ENCODE measurements at regions not wholly inside any gene's neighbourhood (a gene's known extent, or its start where the extent isn't known, plus 50 kb on each side); places are given as distances from the start of the nearest gene placed in this dataset.
A peak's percentile ranks its signal among the peaks of the same experiment; 100 is the strongest.

DNA sequence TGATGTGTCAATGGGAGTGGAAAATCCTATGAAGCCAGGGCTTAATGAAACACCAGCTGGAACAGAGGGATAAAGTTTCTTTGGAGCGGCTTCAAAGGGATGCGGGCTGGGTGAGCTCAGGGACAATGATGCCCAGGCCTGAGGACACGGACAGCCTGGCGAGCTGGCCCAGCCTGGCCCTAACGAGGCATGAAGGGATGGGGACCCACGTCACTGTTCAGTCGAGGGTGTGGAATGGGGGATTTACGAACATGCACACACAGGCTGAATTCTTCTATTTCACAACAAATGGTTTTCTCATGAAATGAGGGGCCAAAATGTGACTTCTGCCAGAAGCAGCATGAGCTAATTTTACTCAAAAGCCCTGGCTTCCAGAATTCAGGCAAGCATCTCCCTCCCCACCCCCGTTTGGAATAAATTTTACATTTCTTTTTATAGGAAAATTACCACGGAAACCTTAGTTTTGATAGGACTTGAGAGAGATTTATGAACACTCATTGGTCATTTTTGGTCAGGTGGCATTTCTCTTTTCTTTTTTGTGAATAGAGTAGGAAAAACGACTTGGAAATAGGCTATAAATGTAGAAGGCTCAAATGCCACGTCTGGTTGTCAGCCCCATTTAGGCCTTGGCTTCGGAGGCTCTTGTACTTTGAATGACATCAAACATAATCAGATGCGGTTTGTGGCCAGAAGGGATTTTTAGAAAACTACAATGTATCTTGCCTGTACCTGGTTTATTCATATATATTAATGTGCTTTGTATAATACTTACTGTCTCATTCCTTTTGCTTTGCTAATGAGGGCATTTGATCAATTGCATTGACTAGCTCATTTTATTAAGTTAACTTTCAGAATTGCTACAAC is 893.8 kb upstream of the CELF4 start:
- peak in 1 of 3 donors; percentile 39 for DNase-seq
- no peaks in the 10 kb centered on the region for H3K36me3 ChIP-seq (ENCODE audit: control insufficient read depth in 4 of 4, insufficient read depth in 4 of 4, low read length in 3 of 4)
- no peak overlapping the region for H3K27ac ChIP-seq (ENCODE audit: insufficient read depth in 1 of 2, low read depth in 1 of 2, low read length in 2 of 2, poor library complexity in 1 of 2, severe bottlenecking in 2 of 2)
- no peaks in the 10 kb centered on the region for H3K27me3 ChIP-seq (replicated peaks in 2 of 5; ENCODE audit: control insufficient read depth in 4 of 5, insufficient read depth in 5 of 5, low read length in 4 of 5)
- no peaks in the 10 kb centered on the region for H3K9me3 ChIP-seq (ENCODE audit: control extremely low read depth in 1 of 5, control insufficient read depth in 4 of 5, insufficient read depth in 2 of 5, low read depth in 1 of 5, low read length in 4 of 5)
- H3K4me3 ChIP-seq (ENCODE audit: control insufficient read depth in 1 of 7, extremely low read depth in 1 of 7, insufficient read depth in 4 of 7, low read depth in 2 of 7, low read length in 6 of 7): no peak overlapping the region
- 89% methylated on average over 8 of the region's 14 CpGs for WGBS (ENCODE audit: insufficient coverage)
- POLR2A ChIA-PET: no interaction called here
- no peaks in the 10 kb centered on the region for H3K4me1 ChIP-seq (ENCODE audit: control extremely low read depth in 1 of 4, control insufficient read depth in 4 of 4, insufficient read depth in 4 of 4, low read length in 3 of 4)
- CTCF ChIA-PET: no interaction called here

DNA sequence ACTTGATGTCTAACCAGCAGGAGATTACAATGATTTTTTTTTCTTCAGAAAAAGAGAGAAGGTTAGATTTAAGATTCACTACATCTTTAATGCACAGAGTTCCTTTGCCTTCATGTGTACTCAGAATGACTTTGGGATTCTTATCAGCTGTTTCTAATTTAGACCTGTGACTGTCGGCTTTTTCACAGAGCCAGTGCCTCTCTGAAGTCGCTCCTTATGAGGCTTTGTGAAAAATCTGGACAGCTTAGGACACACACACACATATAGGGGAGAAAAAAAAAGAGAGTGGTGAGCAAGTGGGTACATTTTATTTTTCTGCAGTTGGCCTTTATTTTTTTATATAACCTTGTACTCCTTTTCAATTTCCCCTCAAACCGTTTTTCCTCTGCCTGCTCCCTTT is 893.1 kb upstream of the CELF4 start:
- no CpG with 5 or more reads among the region's 3 CpGs for WGBS (ENCODE audit: insufficient coverage)
- Histone ChIP-seq H3K27me3 (replicated peaks in 2 of 5; ENCODE audit: control insufficient read depth in 4 of 5, insufficient read depth in 5 of 5, low read length in 4 of 5) (no peaks in the 10 kb centered on the region), H3K4me1 (ENCODE audit: control extremely low read depth in 1 of 4, control insufficient read depth in 4 of 4, insufficient read depth in 4 of 4, low read length in 3 of 4) (no peaks in the 10 kb centered on the region), H3K27ac (ENCODE audit: insufficient read depth in 1 of 2, low read depth in 1 of 2, low read length in 2 of 2, poor library complexity in 1 of 2, severe bottlenecking in 2 of 2) (no peak overlapping the region), H3K36me3 (ENCODE audit: control insufficient read depth in 4 of 4, insufficient read depth in 4 of 4, low read length in 3 of 4) (no peaks in the 10 kb centered on the region), H3K4me3 (ENCODE audit: control insufficient read depth in 1 of 7, extremely low read depth in 1 of 7, insufficient read depth in 4 of 7, low read depth in 2 of 7, low read length in 6 of 7) (no peak overlapping the region), H3K9me3 (ENCODE audit: control extremely low read depth in 1 of 5, control insufficient read depth in 4 of 5, insufficient read depth in 2 of 5, low read depth in 1 of 5, low read length in 4 of 5) (no peaks in the 10 kb centered on the region)
- CTCF ChIA-PET: no interaction called here
- POLR2A ChIA-PET: no interaction called here
- DNase-seq: peak in 1 of 3 donors; percentile 20

DNA sequence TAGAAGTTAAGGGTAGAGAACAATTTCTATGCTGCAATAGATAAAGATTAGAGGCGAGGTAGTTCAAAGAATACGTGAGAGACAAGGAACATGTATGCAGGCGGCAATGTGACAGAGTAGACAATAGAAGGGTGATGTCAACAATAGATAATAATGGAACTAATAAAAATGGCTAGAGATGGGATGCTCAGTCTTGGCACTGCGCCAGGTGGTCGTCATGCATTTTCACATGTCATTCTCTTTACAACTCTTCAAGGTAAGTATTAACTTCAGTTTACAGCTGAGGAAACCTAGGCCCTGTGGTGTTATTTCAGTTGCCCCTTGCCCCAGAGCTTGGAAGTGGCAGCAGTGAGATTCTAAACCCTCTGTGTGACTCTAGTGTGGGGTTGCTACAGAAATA is 890.7 kb upstream of the CELF4 start:
- no peaks in the 10 kb centered on the region for H3K27me3 ChIP-seq (replicated peaks in 2 of 5; ENCODE audit: control insufficient read depth in 4 of 5, insufficient read depth in 5 of 5, low read length in 4 of 5)
- peaks cover 0 to 4% (median 0%) of the 10 kb centered on the region in 4 experiments for H3K4me1 ChIP-seq (ENCODE audit: control extremely low read depth in 1 of 4, control insufficient read depth in 4 of 4, insufficient read depth in 4 of 4, low read length in 3 of 4)
- CTCF ChIA-PET: no interaction called here
- no peak for DNase-seq
- no peak overlapping the region for H3K4me3 ChIP-seq (ENCODE audit: control insufficient read depth in 1 of 7, extremely low read depth in 1 of 7, insufficient read depth in 4 of 7, low read depth in 2 of 7, low read length in 6 of 7)
- H3K36me3 ChIP-seq (ENCODE audit: control insufficient read depth in 4 of 4, insufficient read depth in 4 of 4, low read length in 3 of 4): no peaks in the 10 kb centered on the region
- WGBS (ENCODE audit: insufficient coverage): 100% methylated on average over 3 of the region's 5 CpGs
- no peak overlapping the region for H3K27ac ChIP-seq (ENCODE audit: insufficient read depth in 1 of 2, low read depth in 1 of 2, low read length in 2 of 2, poor library complexity in 1 of 2, severe bottlenecking in 2 of 2)
- POLR2A ChIA-PET: no interaction called here
- H3K9me3 ChIP-seq (ENCODE audit: control extremely low read depth in 1 of 5, control insufficient read depth in 4 of 5, insufficient read depth in 2 of 5, low read depth in 1 of 5, low read length in 4 of 5): no peaks in the 10 kb centered on the region

DNA sequence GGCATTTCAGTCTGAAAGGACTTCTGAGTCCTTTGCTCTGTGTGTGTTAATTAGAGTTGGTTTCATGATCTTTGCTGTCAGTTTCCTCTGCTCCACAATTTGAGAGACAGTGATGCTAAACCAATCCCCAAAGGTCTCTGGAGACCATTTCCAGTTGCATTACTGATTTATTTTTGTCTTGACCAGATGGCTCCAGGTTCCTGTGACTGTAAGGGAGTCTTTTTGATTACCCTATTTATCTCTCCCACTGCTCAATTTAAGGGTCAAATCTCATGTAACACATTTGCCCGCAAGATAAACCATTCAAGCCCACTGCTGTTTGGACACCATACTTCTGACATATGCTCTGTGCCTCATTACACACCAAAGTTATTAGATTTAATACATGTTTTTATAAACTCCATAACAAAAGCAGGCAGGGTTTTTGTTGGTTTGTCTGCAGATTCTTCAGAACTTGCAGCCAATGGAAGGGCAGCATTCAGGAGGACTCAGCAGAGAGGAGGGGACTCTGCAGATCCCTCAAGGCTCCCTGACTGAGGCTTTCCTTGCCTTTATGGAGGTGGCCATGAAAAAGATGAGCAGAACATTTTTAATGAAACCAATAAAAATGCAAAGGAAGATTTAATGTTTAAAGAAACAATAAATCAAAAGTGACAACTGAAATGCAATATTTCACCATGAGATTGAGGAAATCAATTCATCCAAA is 889.3 kb upstream of the CELF4 start:
- no CpG with 5 or more reads among the region's 1 CpG for WGBS (ENCODE audit: insufficient coverage)
- no peak for DNase-seq
- H3K4me3 ChIP-seq (ENCODE audit: control insufficient read depth in 1 of 7, extremely low read depth in 1 of 7, insufficient read depth in 4 of 7, low read depth in 2 of 7, low read length in 6 of 7): no peak overlapping the region
- H3K9me3 ChIP-seq (ENCODE audit: control extremely low read depth in 1 of 5, control insufficient read depth in 4 of 5, insufficient read depth in 2 of 5, low read depth in 1 of 5, low read length in 4 of 5): no peaks in the 10 kb centered on the region
- no peaks in the 10 kb centered on the region for H3K36me3 ChIP-seq (ENCODE audit: control insufficient read depth in 4 of 4, insufficient read depth in 4 of 4, low read length in 3 of 4)
- no peak overlapping the region for H3K27ac ChIP-seq (ENCODE audit: insufficient read depth in 1 of 2, low read depth in 1 of 2, low read length in 2 of 2, poor library complexity in 1 of 2, severe bottlenecking in 2 of 2)
- H3K4me1 ChIP-seq (ENCODE audit: control extremely low read depth in 1 of 4, control insufficient read depth in 4 of 4, insufficient read depth in 4 of 4, low read length in 3 of 4): peaks cover 0 to 13% (median 3%) of the 10 kb centered on the region in 4 experiments
- ChIA-PET CTCF (no interaction called here), POLR2A (no interaction called here)
- H3K27me3 ChIP-seq (replicated peaks in 2 of 5; ENCODE audit: control insufficient read depth in 4 of 5, insufficient read depth in 5 of 5, low read length in 4 of 5): no peaks in the 10 kb centered on the region

DNA sequence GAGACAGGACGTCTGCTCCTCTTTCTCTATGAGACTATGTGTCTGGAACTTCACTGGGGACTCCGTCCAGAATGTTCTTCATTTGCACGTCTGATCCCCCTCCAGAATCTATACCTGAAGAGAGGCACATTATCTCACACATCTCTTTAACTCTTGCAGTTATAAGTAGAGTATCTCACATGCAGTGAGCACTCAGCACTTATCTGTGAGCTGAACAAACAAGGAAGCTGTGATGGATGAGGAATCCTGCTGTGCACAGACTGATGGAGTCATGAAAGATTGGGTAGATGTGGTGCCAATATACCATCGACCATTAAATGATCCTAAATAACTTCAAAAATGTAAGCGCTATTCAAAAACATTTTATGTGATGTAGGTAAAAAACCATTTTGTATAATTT is 888.3 kb upstream of the CELF4 start:
- H3K4me1 ChIP-seq (ENCODE audit: control extremely low read depth in 1 of 4, control insufficient read depth in 4 of 4, insufficient read depth in 4 of 4, low read length in 3 of 4): peaks cover 0 to 16% (median 3%) of the 10 kb centered on the region in 4 experiments
- 97% methylated on average over 3 of the region's 5 CpGs for WGBS (ENCODE audit: insufficient coverage)
- no peak for DNase-seq
- CTCF ChIA-PET: no interaction called here
- H3K36me3 ChIP-seq (ENCODE audit: control insufficient read depth in 4 of 4, insufficient read depth in 4 of 4, low read length in 3 of 4): no peaks in the 10 kb centered on the region
- POLR2A ChIA-PET: no interaction called here
- H3K4me3 ChIP-seq (ENCODE audit: control insufficient read depth in 1 of 7, extremely low read depth in 1 of 7, insufficient read depth in 4 of 7, low read depth in 2 of 7, low read length in 6 of 7): no peak overlapping the region
- H3K27ac ChIP-seq (ENCODE audit: insufficient read depth in 1 of 2, low read depth in 1 of 2, low read length in 2 of 2, poor library complexity in 1 of 2, severe bottlenecking in 2 of 2): no peak overlapping the region
- H3K27me3 ChIP-seq (replicated peaks in 2 of 5; ENCODE audit: control insufficient read depth in 4 of 5, insufficient read depth in 5 of 5, low read length in 4 of 5): no peaks in the 10 kb centered on the region
- no peaks in the 10 kb centered on the region for H3K9me3 ChIP-seq (ENCODE audit: control extremely low read depth in 1 of 5, control insufficient read depth in 4 of 5, insufficient read depth in 2 of 5, low read depth in 1 of 5, low read length in 4 of 5)

DNA sequence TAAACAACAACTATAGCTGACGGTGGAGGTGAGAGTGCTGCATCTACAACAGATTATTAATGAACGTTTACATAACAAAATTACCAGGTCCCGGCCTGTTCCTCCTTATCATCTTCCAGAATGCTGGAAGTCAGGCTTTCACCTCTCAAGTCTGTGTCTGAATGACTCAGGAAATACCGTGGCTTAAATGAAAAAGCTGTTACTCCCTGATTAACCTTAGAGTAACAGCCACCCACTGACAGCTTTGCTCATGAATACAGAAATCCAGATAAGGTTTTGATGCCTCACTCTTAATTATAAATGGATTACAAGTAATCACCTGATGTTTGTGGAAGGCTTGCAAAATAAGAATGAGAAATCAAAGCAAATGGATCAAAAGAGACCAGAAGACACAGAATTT is 885.3 kb upstream of the CELF4 start:
- WGBS (ENCODE audit: insufficient coverage): 11% methylated on average over 2 of the region's 4 CpGs
- CTCF ChIA-PET: no interaction called here

DNA sequence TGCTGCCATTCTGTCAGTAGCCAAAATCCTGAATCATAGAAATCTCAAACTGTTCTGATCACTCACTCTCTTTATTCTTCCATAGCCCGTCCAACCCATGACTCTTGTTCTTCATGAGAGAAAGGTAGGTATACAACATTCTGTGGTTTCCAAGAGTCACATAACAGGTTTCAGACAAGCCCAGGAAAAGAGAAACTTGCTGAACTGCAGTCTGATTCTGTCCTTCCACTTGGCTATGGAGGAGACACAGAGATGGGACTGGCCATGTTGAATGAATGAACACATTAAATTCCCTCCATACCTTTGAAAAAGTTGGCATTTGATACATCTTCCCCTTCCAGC is 880.2 kb upstream of the CELF4 start:
- H3K36me3 ChIP-seq (ENCODE audit: control insufficient read depth in 4 of 4, insufficient read depth in 4 of 4, low read length in 3 of 4): no peaks in the 10 kb centered on the region
- H3K4me1 ChIP-seq (ENCODE audit: control extremely low read depth in 1 of 4, control insufficient read depth in 4 of 4, insufficient read depth in 4 of 4, low read length in 3 of 4): peaks cover 0 to 30% (median 8%) of the 10 kb centered on the region in 4 experiments
- DNase-seq: no peak
- H3K4me3 ChIP-seq (ENCODE audit: control insufficient read depth in 1 of 7, extremely low read depth in 1 of 7, insufficient read depth in 4 of 7, low read depth in 2 of 7, low read length in 6 of 7): no peak overlapping the region
- WGBS (ENCODE audit: insufficient coverage): 100% methylated on average over 1 of the region's 1 CpG
- no peaks in the 10 kb centered on the region for H3K27me3 ChIP-seq (replicated peaks in 2 of 5; ENCODE audit: control insufficient read depth in 4 of 5, insufficient read depth in 5 of 5, low read length in 4 of 5)
- POLR2A ChIA-PET: no interaction called here
- H3K9me3 ChIP-seq (ENCODE audit: control extremely low read depth in 1 of 5, control insufficient read depth in 4 of 5, insufficient read depth in 2 of 5, low read depth in 1 of 5, low read length in 4 of 5): no peaks in the 10 kb centered on the region
- CTCF ChIA-PET: no interaction called here
- H3K27ac ChIP-seq (ENCODE audit: insufficient read depth in 1 of 2, low read depth in 1 of 2, low read length in 2 of 2, poor library complexity in 1 of 2, severe bottlenecking in 2 of 2): no peak overlapping the region

More for the DNA sequence above, 885.3 kb upstream of the CELF4 start:
- Histone ChIP-seq H3K9me3 (ENCODE audit: control extremely low read depth in 1 of 5, control insufficient read depth in 4 of 5, insufficient read depth in 2 of 5, low read depth in 1 of 5, low read length in 4 of 5) (no peaks in the 10 kb centered on the region), H3K4me3 (ENCODE audit: control insufficient read depth in 1 of 7, extremely low read depth in 1 of 7, insufficient read depth in 4 of 7, low read depth in 2 of 7, low read length in 6 of 7) (peak overlapping the region in 1 of 7 experiments; percentile 13), H3K4me1 (ENCODE audit: control extremely low read depth in 1 of 4, control insufficient read depth in 4 of 4, insufficient read depth in 4 of 4, low read length in 3 of 4) (peaks cover 0 to 23% (median 3%) of the 10 kb centered on the region in 4 experiments), H3K36me3 (ENCODE audit: control insufficient read depth in 4 of 4, insufficient read depth in 4 of 4, low read length in 3 of 4) (no peaks in the 10 kb centered on the region), H3K27me3 (replicated peaks in 2 of 5; ENCODE audit: control insufficient read depth in 4 of 5, insufficient read depth in 5 of 5, low read length in 4 of 5) (no peaks in the 10 kb centered on the region), H3K27ac (ENCODE audit: insufficient read depth in 1 of 2, low read depth in 1 of 2, low read length in 2 of 2, poor library complexity in 1 of 2, severe bottlenecking in 2 of 2) (no peak overlapping the region)
- POLR2A ChIA-PET: no interaction called here
- peak; percentile 11 to 77 (median 56) for DNase-seq
